Mucosa of gallbladder (tissue), 1 donor: ENCODE measurements at regions not wholly inside any gene's neighbourhood (a gene's known extent, or its start where the extent isn't known, plus 50 kb on each side); places are given as distances from the start of the nearest gene placed in this dataset.
A peak's percentile ranks its signal among the peaks of the same experiment; 100 is the strongest.
"Not testable (repeated sequence)": the region's sequence is repeated elsewhere in the genome, so short reads cannot be mapped to it uniquely, and the experiment has no call there.

Experiments
- DNase-seq: peaks from one replicate; pipeline ENCODE4 v3.0.0-alpha.2; 2020; ENCODE audit warnings: low spot score
- donor health status: DM: no; HTN: no; CAD: no.

DNA sequence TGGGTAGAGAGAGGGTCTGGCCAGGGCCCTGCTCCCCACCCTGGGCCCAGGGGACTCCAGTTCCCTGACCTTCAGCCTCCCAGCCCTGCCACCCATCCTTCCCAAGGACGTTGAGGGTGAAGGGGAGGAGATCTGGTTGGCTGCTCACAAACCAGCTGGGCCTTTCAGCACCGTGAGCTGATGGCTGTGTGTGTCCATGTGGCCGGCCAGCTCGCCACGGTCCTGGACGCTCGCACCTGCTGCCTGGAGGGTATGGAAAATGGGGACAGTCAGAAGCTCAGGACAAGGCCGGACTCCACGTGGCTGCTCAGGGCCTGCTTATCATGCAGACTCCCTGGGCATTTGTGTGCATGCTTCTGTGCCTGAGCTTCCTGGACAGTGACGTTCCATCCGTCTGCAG is 110.3 kb downstream of the NPIPB11 start:
- not testable (repeated sequence) for DNase-seq

DNA sequence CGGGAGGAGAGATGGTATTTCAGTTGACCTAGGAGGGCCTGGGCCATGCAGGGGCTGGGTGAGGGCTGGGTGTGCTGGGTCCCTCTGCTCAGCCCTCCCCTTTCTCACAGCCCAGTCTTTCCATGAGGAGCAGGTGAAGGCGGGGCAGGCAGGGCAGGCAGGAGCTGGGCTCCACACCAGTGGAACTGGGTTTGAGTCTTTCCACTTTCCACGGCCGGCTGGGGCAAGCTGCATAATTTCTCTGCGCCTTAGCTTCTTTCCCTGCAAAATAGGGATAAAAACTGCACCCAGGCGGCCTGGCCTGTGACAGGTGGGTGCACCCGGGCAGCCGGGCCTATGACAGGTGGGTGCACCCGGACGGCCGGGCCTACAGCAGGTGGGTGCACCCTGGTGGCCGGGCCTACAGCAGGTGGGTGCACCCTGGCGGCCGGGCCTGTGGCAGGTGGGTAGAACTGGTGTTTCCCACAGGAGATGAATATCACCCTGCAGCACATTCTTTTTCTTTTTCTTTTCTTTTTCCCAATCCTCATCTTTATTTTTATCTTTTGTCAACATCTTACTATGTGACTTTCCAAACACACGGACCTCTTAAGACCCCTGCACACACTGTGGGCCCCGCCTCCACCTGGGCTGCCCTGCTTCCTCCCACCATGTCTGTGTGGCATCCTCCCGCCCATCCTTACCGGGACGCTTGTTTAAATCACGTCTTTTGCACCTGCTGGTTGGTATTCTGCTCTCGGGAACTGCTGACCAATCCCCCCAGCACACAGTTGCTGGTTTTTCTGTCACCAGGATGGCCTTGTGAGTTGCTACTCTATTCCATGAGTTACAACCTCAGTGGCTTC is 111.3 kb downstream of the NPIPB11 start:
- DNase-seq, result not testable (repeated sequence)

GRCh38 chr16:29294400-29294933 is 112.0 kb downstream of the NPIPB11 start:
- DNase-seq, result not testable (repeated sequence)

DNA sequence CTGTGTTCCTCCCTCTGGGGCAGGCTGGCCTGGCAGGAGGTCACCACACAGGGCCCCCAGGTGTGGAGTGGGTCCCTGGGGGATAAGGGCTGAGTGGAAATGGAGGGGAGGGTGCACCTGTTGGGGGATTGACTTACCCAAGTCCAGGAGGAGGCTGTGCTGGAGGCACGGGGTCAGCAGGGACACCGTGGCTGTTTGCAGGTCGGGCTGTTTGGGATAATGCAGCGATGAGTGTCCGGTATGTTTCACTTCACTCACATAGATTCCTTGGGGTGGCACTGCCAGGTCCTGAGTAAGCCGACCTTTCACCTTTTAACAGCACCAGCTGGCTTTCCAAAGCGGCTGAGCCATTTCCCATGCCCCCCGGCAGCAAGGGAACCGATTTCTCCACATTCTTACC is 113.0 kb downstream of the NPIPB11 start:
- not testable (repeated sequence) for DNase-seq

DNA sequence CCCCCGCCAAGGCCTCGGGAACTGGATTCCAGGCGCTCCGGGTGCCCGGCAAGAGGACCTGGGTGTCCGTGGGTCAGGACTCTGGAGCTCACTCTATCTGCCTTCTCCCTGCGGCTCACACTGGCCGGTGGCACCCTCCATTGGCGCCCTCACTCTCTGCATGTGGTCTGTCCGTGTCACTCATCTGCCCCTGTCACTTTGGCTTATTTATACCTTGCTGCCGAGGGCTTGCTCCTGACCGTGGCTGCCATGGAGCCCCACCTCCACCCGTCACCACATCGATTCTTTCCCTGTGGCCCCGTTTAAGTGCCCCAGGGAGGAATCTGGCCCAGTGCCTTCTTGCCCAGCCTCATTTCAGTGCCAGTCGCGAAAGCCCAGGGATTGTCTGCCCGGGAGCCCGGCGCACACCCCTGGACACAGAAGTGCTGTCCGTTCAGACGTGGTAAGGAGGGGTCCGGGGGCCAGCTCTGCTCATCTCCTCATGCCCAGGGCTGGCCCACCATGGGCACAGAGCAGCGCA is 113.5 kb downstream of the NPIPB11 start:
- peak; percentile 44 for DNase-seq

DNA sequence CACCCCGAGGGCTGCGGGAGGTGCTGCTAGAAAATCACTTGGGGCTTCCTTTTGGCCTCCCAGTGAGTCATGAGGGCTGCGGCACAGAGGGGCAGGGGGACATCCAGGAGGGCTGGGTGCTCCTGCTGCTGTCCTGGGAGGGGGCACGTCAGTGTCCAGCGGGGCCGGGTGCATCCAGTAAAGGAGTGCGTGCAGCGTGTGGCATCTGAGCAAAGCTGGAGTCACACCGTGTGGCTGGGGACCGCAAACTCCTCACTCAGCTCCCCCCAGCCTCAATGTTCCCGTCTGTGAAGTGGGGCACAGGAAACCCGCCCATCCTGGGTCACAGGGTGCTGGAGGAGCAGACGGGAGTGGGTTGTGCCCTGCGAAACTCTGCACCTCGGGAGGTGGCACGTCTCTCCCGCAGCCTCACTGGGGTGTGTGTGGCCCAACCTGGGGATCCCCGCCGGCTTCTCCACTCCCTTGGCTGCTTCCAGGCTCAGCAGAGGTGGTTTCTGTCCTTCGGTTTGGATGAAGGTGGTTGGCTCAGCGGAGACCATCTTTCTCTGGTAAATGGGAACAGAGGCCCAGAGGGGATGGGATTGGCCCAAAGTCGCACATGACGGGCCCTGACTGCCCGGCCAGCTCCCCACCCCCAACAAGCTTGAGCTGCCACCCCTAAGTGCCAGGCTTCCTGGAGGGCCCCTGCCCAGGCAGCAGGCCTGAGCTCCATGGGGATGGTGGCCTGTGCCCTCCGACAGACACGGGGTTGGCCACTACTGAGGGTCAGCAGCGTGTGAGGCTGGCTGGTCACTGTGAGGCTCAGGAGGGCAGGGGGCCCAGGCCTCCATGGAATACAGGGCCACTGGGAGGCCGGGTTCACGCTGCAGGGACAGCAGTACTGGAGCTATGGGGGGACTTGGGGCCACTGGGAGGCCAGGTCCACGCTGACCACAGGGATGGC is 114.9 kb downstream of the NPIPB11 start:
- DNase-seq, result not testable (repeated sequence)

DNA sequence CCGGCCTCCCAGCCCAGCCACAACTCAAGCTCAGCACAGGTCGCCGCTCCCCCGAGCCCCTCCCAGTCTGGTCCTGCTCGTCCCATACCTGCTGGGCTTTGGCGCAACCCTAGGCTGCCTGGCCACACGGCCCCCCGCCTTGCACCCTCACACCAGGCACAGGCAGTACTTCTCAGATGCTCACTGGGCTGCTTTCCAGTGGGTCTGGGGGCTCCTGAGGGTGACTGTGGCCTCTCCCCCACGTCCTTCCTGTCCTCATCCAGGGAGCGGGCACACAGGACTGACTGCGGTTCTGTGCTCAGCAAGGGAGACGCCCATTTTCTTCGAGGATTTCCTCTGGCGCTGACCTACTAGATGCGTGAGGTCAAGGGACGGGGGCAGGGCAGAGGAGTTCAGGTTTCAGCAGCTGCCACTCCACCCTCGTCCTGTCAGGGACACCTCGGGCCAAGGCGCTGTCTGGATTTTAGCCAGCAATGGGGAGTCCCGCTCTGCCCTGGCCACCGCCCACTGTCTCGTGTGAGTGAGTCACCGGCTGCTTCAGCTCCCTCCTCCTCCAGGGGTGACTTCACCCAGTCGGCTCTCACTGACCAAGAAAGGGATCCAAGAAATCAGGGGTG is 115.8 kb downstream of the NPIPB11 start:
- peak; percentile 96 for DNase-seq

DNA sequence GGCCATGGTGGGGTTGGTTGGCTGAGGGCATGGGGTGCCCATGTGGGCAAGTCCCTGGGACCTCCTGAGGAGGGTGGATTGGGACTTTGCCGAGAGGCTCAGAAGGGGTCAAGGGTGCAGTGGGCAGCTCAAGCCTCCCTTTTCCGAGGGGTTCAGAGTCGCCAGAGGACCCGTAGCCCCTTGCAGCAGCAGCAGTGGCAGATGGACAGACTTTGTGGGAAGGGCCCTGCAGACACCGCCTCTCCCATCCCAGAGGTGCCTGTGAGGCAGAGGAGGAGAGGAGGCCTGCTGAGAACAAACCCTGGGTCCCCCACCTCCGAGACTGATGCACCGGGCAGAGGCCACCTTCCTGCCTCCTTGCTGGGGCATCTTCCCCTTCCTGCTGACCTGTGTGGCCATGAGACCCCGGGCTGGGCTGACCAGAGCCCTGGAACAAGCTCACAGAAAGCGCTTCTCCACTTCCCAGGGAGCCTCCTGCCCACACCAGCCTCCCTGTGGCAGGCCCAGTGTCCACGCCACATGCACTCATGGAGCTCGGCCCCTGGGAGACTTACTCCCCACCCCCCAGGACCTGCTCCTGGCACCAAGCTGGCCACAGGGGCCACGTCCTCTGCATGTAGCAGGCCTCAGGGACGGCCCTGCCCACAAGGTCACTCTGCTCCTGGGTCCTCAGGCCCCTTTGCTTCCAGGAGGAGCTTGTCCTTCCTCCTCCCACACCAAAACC is 116.8 kb downstream of the NPIPB11 start:
- DNase-seq, result not testable (repeated sequence)

DNA sequence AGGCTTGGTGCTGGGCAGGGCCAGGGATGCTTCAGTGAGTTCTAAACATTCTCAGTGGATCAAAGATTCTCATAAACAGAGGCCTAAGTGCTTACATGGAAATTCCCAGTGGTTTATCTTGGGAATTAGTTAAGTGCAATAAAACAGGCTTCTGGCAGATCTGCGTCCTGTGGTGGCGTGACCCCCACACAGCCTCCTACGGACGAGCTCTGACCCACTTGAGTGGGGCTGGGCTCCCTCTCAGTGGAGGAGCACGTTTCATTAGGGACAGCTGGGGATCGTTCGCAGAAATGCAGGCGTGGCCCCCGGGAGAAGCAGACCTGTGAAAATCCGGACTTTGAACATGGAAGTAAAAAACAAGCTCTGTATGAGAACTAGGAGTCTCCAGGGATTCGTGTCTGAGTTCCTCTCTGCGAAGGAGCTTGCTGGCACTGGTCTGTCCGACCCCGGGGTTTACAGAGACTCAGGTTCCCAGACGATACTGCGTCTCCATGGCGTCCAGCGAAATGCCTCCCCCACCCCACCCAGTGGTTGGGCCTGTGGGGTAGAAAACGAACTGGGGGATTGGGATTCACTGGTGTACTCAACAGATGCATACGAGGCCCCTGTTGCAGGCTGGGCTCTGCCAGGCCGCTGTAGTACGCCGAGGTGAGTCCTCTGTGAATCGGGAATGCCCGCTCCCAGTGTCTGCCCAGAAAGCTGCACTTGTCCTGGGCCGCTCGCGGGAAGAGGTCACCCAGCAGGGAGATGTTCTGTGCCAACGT is 117.6 kb downstream of the NPIPB11 start:
- peak; percentile 71 for DNase-seq

- not testable (repeated sequence) for DNase-seq
Measured at GRCh38 chr16:29287871-29288535, 118.5 kb downstream of the NPIPB11 start.

DNA sequence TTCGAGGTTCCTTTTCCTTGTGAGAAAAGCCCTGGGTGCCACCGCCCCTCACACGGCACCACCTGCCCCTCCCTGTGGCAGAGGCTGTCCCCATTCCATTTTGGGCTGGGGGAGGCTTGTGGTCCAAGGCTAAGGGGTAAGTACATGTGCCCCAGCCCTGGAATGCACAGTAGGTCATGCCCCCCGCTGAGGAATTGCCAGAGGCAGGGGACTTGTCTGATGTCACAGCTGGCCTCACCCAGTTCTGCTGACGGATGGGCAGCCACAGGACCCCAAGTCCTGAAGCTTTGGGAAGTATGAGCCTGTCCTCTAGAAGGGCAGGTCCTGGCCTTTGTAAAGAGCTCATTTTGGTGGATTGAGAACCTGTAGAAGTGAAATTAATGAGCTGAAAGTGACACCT is 119.3 kb downstream of the NPIPB11 start:
- DNase-seq, result not testable (repeated sequence)

DNA sequence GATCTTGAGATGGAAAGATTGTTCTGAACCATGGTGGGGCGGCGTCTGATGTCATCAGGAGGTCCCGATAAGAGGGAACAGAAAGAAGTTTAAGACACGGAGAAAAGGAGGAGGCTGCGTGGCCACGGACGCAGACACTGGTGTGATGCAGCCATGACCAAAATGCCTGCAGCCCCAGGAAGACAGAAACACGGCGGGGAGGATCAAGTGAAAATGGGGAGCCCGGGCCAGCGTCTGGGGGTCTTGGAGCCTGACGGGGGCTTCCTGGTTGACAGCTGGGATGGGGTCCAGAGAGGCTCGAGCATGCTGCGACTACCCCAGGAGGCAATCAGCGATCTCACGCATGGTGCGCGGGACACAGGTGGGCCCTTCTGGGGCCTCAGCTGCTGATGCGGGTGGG is 119.7 kb downstream of the NPIPB11 start:
- not testable (repeated sequence) for DNase-seq

GRCh38 chr16:29286161-29286560 is 120.3 kb downstream of the NPIPB11 start:
- DNase-seq, result not testable (repeated sequence)

DNA sequence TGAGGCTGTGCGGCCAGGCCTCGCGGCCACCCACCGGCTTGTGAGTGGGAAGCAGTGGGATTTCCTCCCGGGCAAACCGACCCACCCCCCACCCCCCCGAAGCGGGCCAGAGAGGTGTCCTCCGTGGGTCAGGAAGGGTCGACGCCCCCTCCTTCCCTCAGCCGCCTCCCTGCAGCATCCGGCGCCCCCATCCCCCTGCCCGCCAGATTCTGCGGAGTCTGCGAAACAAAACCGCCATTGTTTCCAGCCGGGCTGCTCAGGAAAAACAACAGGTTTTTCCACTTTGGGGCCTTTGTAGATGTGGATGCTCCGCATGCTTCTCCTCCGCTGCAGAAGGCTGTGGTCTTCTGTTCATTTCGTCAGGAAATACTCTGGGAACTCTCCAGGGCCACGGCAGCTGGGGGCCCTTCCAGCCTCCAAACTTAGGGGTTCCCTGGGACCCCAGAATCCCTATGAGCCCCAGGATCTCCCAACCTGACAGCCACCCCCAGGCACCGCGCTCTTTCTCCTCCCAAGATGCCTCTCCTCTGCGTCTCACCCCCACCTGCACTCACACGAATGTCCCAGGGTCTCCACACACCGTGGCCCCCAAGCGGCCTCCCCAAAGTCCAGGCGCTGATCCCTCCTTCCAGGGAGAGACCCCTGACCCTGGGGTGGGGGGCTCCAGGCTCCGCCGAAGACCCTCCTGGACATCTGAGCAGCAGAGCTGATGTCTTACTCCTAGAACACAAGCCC is 121.2 kb downstream of the NPIPB11 start:
- not testable (repeated sequence) for DNase-seq

DNA sequence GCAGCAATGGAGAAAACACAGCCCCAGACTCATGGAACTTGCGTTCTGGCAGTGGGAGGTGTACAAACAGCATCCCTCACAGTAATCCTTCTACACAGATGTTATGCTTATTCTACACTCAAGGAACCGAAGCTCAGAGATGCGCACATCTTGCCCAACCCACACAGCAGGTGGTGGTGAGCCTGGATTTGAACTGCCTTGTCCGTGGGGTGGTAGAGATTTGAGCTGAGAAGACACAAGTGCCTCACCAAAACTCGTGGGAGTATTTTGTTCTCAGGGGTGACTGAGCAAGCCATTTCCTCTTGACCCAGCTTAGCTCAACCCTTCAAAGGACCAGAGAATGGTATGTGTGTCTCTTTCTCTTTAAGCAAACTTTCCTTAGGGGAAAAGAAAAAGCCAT is 121.8 kb downstream of the NPIPB11 start:
- not testable (repeated sequence) for DNase-seq

GRCh38 chr16:29284159-29284558 is 122.4 kb downstream of the NPIPB11 start:
- DNase-seq, result not testable (repeated sequence)

- DNase-seq, result not testable (repeated sequence)
Measured at GRCh38 chr16:29278097-29278871, 128.2 kb downstream of the NPIPB11 start.

DNA sequence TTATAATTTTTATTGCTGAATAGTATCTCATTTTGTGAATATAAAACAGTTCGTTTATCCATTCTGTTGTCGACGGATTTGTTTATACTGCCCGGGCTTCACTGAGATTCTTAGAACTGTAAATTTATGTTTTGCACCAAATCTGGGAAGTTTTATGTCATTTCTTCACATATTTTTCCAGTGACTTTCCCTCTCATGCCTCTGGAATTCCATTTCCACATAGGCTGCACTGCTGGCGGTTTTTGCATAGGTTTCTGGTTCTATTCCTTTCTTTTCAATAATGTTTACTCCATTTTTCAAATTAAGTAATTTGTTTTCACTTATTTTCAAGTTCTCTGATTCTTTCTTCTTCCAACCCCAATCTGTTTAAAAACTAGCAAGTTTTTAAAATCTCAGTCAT is 130.1 kb downstream of the NPIPB11 start:
- DNase-seq, result not testable (repeated sequence)
